Tibial artery (tissue), 4 donors: ENCODE measurements at regions not wholly inside any gene's neighbourhood (a gene's known extent, or its start where the extent isn't known, plus 50 kb on each side); places are given as distances from the start of the nearest gene placed in this dataset.

Experiments
- DNase-seq, 2 donors: peaks; one replicate each; pipeline ENCODE4 v3.0.0-alpha.2; 2019
- H3K27ac ChIP-seq, 2 donors: fragments of 200-600 bp; sonication (generic) in 1 of 2; 1 replicate in 1 of 2; 2 replicates in 1 of 2; pipeline ENCODE4 v1.5.1; 2018 to 2019; ENCODE audit warnings: mild to moderate bottlenecking in 1 of 2
- H3K27me3 ChIP-seq, 2 donors: fragments of 200-600 bp; sonication (generic) in 1 of 2; one replicate each; pipeline versions ENCODE4 v1.5.1 to v1.6.0; 2016 to 2019
- H3K36me3 ChIP-seq, 3 donors: fragments of 200-600 bp; sonication (generic) in 2 of 3; one replicate each; pipeline ENCODE4 v1.5.1; 2016 to 2019; ENCODE audit warnings: mild to moderate bottlenecking in 2 of 3
- H3K4me1 ChIP-seq, 4 donors: fragments of 200-600 bp; sonication (generic) in 2 of 4; 1 replicate in 3 of 4; 2 replicates in 1 of 4; pipeline ENCODE4 v1.5.1; 2016 to 2019
- H3K4me3 ChIP-seq, 2 donors: fragments of 200-600 bp; sonication (generic) in 1 of 2; 1 replicate in 1 of 2; 2 replicates in 1 of 2; pipeline ENCODE4 v1.5.1; 2018 to 2019; ENCODE audit warnings: mild to moderate bottlenecking in 2 of 2
- H3K9me3 ChIP-seq, 3 donors: fragments of 200-600 bp; sonication (generic) in 1 of 3; one replicate each; pipeline ENCODE4 v1.5.1; 2016 to 2019
- CTCF ChIP-seq, 2 experiments: fragments of 200-600 bp in 1 of 2; fragments of 450-650 bp in 1 of 2; IDR thresholded peaks; one replicate each; pipeline ENCODE4 v1.5.1; 2017 to 2019; ENCODE audit warnings: antibody characterized with exemption in 2 of 2, mild to moderate bottlenecking in 1 of 2, moderate library complexity in 1 of 2
- intact Hi-C: fragments of 100-400 bp; cut with DNase I; formaldehyde crosslinking; loops from one replicate; pipeline ENCODE4 v1.15.0; 2023; ENCODE audit warnings: low total_unique reads

- Histone ChIP-seq H3K4me1 (peaks cover 0 to 5% (median 0%) of the 10 kb centered on the region in 4 donors), H3K9me3 (no peaks in the 10 kb centered on the region), H3K27ac (no peak overlapping the region), H3K27me3 (no peaks in the 10 kb centered on the region), H3K4me3 (no peak overlapping the region), H3K36me3 (no peaks in the 10 kb centered on the region)
- no peak for DNase-seq
- intact Hi-C loops = no loop called here
- TF ChIP-seq CTCF (IDR thresholded peaks at IDR 0.05) = no peak
These were observed 247.7 kb upstream of the DMRT1 start for GRCh38 chr9:593809-594208.

- H3K4me1 ChIP-seq = no peaks in the 10 kb centered on the region
- no peak overlapping the region for H3K4me3 ChIP-seq
- no peak for DNase-seq
- H3K36me3 ChIP-seq = no peaks in the 10 kb centered on the region
- no peak overlapping the region for H3K27ac ChIP-seq
- H3K9me3 ChIP-seq = no peaks in the 10 kb centered on the region
- intact Hi-C loops = no loop called here
- H3K27me3 ChIP-seq = no peaks in the 10 kb centered on the region
- TF ChIP-seq CTCF (IDR thresholded peaks at IDR 0.05) = no peak
These were observed 244.8 kb upstream of the DMRT1 start for GRCh38 chr9:596703-597102.

- Histone ChIP-seq H3K36me3 (no peaks in the 10 kb centered on the region), H3K27ac (no peak overlapping the region), H3K4me1 (no peaks in the 10 kb centered on the region), H3K27me3 (no peaks in the 10 kb centered on the region), H3K4me3 (no peak overlapping the region), H3K9me3 (no peaks in the 10 kb centered on the region)
- intact Hi-C loops = no loop called here
- TF ChIP-seq CTCF (IDR thresholded peaks at IDR 0.05) = no peak
- DNase-seq = no peak
These were observed 241.5 kb upstream of the DMRT1 start for GRCh38 chr9:600006-600405.

- DNase-seq = no peak
- no peak for TF ChIP-seq CTCF (IDR thresholded peaks at IDR 0.05)
- Histone ChIP-seq H3K4me1 (no peaks in the 10 kb centered on the region), H3K27ac (no peak overlapping the region), H3K36me3 (no peaks in the 10 kb centered on the region), H3K27me3 (no peaks in the 10 kb centered on the region), H3K4me3 (no peak overlapping the region), H3K9me3 (no peaks in the 10 kb centered on the region)
- intact Hi-C loops = no loop called here
These were observed 238.8 kb upstream of the DMRT1 start for GRCh38 chr9:602716-603115.

- H3K36me3 ChIP-seq = no peaks in the 10 kb centered on the region
- no peaks in the 10 kb centered on the region for H3K27me3 ChIP-seq
- DNase-seq = no peak
- H3K4me3 ChIP-seq = no peak overlapping the region
- no peak overlapping the region for H3K27ac ChIP-seq
- intact Hi-C loops = no loop called here
- no peaks in the 10 kb centered on the region for H3K4me1 ChIP-seq
- no peak for TF ChIP-seq CTCF (IDR thresholded peaks at IDR 0.05)
- H3K9me3 ChIP-seq = no peaks in the 10 kb centered on the region
These were observed 238.4 kb upstream of the DMRT1 start for GRCh38 chr9:603126-603525.

- H3K27ac ChIP-seq = no peak overlapping the region
- no peaks in the 10 kb centered on the region for H3K4me1 ChIP-seq
- H3K9me3 ChIP-seq = no peaks in the 10 kb centered on the region
- DNase-seq = no peak
- intact Hi-C loops = no loop called here
- H3K4me3 ChIP-seq = no peak overlapping the region
- TF ChIP-seq CTCF (IDR thresholded peaks at IDR 0.05) = no peak
- no peaks in the 10 kb centered on the region for H3K36me3 ChIP-seq
- no peaks in the 10 kb centered on the region for H3K27me3 ChIP-seq
These were observed 234.1 kb upstream of the DMRT1 start for GRCh38 chr9:607417-607816.
